HUES64 (cell line): ENCODE measurements at regions not wholly inside any gene's neighbourhood (a gene's known extent, or its start where the extent isn't known, plus 50 kb on each side); places are given as distances from the start of the nearest gene placed in this dataset.

Source experiments
- H3K27ac ChIP-seq: 2 replicates; pipeline ENCODE4 v1.7.0; 2013; ENCODE audit warnings: low read depth, low read length, inconsistent platforms
- H3K27me3 ChIP-seq: 2 replicates; pipeline ENCODE4 v1.6.1; 2013; ENCODE audit warnings: mild to moderate bottlenecking, low read length; ENCODE audit not compliant: insufficient read depth
- H3K36me3 ChIP-seq: 2 replicates; pipeline ENCODE4 v1.6.1; 2013; ENCODE audit warnings: mild to moderate bottlenecking, low read length; ENCODE audit not compliant: insufficient read depth
- H3K4me1 ChIP-seq: 2 replicates; pipeline ENCODE4 v1.6.1; 2013; ENCODE audit warnings: mild to moderate bottlenecking, low read length, moderate library complexity; ENCODE audit not compliant: insufficient read depth
- H3K4me3 ChIP-seq: 2 replicates; pipeline ENCODE4 v1.5.1; 2013; ENCODE audit warnings: mild to moderate bottlenecking, low read length, moderate library complexity
- H3K9ac ChIP-seq: 2 replicates; pipeline ENCODE4 v1.6.1; 2013; ENCODE audit warnings: mild to moderate bottlenecking, low read depth, low read length
- H3K9me3 ChIP-seq: 2 replicates; pipeline ENCODE4 v1.6.1; 2013; ENCODE audit warnings: low read depth, low read length; ENCODE audit not compliant: insufficient read depth
- WGBS: fragments of 150-250, 120-280 bp; methylation state at CpG from one replicate; pipeline ENCODE4 v1.1.7; 2013; ENCODE audit warnings: missing lambda C conversion rate; 5-methylcytosine and 5-hydroxymethylcytosine counted together

GRCh38 chr11:26841818-26842473 lies 120.1 kb upstream of the SLC5A12 start:
- H3K9me3 ChIP-seq: no peaks in the 10 kb centered on the region
- no peaks in the 10 kb centered on the region for H3K36me3 ChIP-seq
- no peak overlapping the region for H3K4me3 ChIP-seq
- no peak overlapping the region for H3K9ac ChIP-seq
- H3K4me1 ChIP-seq: no peaks in the 10 kb centered on the region
- H3K27me3 ChIP-seq: no peaks in the 10 kb centered on the region
- no peak overlapping the region for H3K27ac ChIP-seq
- 92% methylated on average over 2 of the region's 2 CpGs for WGBS

GRCh38 chr11:26842478-26843282 lies 120.8 kb upstream of the SLC5A12 start:
- H3K27ac ChIP-seq: no peak overlapping the region
- no peak overlapping the region for H3K4me3 ChIP-seq
- H3K9me3 ChIP-seq: no peaks in the 10 kb centered on the region
- no peak overlapping the region for H3K9ac ChIP-seq
- no peaks in the 10 kb centered on the region for H3K4me1 ChIP-seq
- H3K36me3 ChIP-seq: no peaks in the 10 kb centered on the region
- no peaks in the 10 kb centered on the region for H3K27me3 ChIP-seq
- WGBS: 94% methylated on average over 1 of the region's 3 CpGs

GRCh38 chr11:26843539-26843938 lies 121.7 kb upstream of the SLC5A12 start:
- WGBS: 85% methylated on average over 2 of the region's 2 CpGs
- no peaks in the 10 kb centered on the region for H3K9me3 ChIP-seq
- no peak overlapping the region for H3K4me3 ChIP-seq
- H3K27me3 ChIP-seq: no peaks in the 10 kb centered on the region
- no peak overlapping the region for H3K27ac ChIP-seq
- H3K9ac ChIP-seq: no peak overlapping the region
- H3K4me1 ChIP-seq: no peaks in the 10 kb centered on the region
- no peaks in the 10 kb centered on the region for H3K36me3 ChIP-seq

DNA sequence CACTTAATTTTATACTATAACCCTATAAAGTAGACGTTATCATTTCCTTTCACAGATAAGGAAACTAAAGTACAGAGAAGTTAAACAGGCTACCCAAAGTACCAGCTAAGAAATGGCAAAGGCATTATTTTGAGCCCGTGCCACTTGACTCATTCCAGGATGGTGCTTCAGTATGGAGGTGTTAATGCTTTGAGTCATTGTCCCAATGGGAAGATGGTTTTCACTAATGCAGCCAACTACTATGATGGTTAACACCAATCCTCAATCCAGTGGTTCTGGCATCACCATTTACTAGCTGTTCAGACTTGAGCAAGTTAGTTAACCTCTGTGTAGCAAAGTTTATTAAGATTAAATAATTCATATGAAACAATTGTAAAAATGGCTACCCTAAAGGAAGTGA lies 123.1 kb upstream of the SLC5A12 start:
- Histone ChIP-seq H3K9me3 (no peaks in the 10 kb centered on the region), H3K27me3 (no peaks in the 10 kb centered on the region), H3K36me3 (no peaks in the 10 kb centered on the region), H3K4me1 (no peaks in the 10 kb centered on the region), H3K9ac (no peak overlapping the region), H3K27ac (no peak overlapping the region), H3K4me3 (no peak overlapping the region)
- WGBS: 88% methylated on average over 2 of the region's 2 CpGs

- H3K27ac ChIP-seq: no peak overlapping the region
- no peak overlapping the region for H3K9ac ChIP-seq
- peaks cover 6% of the 10 kb centered on the region for H3K4me1 ChIP-seq
- no peak overlapping the region for H3K4me3 ChIP-seq
- 88% methylated on average over 2 of the region's 2 CpGs for WGBS
- no peaks in the 10 kb centered on the region for H3K27me3 ChIP-seq
- H3K9me3 ChIP-seq: no peaks in the 10 kb centered on the region
- H3K36me3 ChIP-seq: no peaks in the 10 kb centered on the region
These were observed 124.4 kb upstream of the SLC5A12 start for GRCh38 chr11:26846227-26846626.

- H3K4me3 ChIP-seq: no peak overlapping the region
- no peaks in the 10 kb centered on the region for H3K9me3 ChIP-seq
- 95% methylated on average over 3 of the region's 3 CpGs for WGBS
- H3K27ac ChIP-seq: no peak overlapping the region
- H3K9ac ChIP-seq: no peak overlapping the region
- no peaks in the 10 kb centered on the region for H3K27me3 ChIP-seq
- peaks cover 15% of the 10 kb centered on the region for H3K4me1 ChIP-seq
- H3K36me3 ChIP-seq: no peaks in the 10 kb centered on the region
These were observed 125.6 kb upstream of the SLC5A12 start for GRCh38 chr11:26847459-26847858.

GRCh38 chr11:26847977-26848376 lies 126.1 kb upstream of the SLC5A12 start:
- 87% methylated on average over 1 of the region's 1 CpG for WGBS
- H3K27ac ChIP-seq: no peak overlapping the region

DNA sequence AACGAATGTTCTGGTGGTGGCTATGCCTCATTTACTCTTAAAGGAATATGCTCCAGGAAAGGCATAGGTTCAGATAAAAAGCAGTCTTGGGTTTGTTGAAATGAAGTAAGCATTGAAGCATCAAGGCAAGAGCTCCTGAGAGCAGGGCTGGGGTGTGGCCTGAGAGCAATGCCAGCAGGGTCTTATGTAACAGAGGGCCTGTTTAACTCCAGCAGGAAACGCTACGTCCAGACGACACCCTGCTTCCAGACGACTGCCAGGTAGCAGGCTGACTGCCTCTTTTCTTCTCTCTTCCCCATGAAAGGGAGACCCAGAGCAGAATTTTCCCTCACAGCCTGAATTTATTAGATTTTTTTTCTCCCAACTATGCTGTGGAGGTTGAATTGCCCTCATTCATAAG lies 127.2 kb upstream of the SLC5A12 start:
- H3K4me1 ChIP-seq: peaks cover 15% of the 10 kb centered on the region
- no peak overlapping the region for H3K4me3 ChIP-seq
- H3K9ac ChIP-seq: no peak overlapping the region
- no peaks in the 10 kb centered on the region for H3K36me3 ChIP-seq
- 88% methylated on average over 5 of the region's 5 CpGs for WGBS
- no peak overlapping the region for H3K27ac ChIP-seq
- no peaks in the 10 kb centered on the region for H3K27me3 ChIP-seq
- no peaks in the 10 kb centered on the region for H3K9me3 ChIP-seq

More at GRCh38 chr11:26847977-26848376, 126.1 kb upstream of the SLC5A12 start:
- no peaks in the 10 kb centered on the region for H3K36me3 ChIP-seq
- peaks cover 15% of the 10 kb centered on the region for H3K4me1 ChIP-seq
- no peaks in the 10 kb centered on the region for H3K9me3 ChIP-seq
- no peak overlapping the region for H3K9ac ChIP-seq
- H3K27me3 ChIP-seq: no peaks in the 10 kb centered on the region
- H3K4me3 ChIP-seq: no peak overlapping the region

- no peak overlapping the region for H3K9ac ChIP-seq
- H3K27ac ChIP-seq: no peak overlapping the region
- no peaks in the 10 kb centered on the region for H3K9me3 ChIP-seq
- WGBS: 96% methylated on average over 3 of the region's 3 CpGs
- peaks cover 15% of the 10 kb centered on the region for H3K4me1 ChIP-seq
- no peaks in the 10 kb centered on the region for H3K27me3 ChIP-seq
- H3K4me3 ChIP-seq: no peak overlapping the region
- H3K36me3 ChIP-seq: no peaks in the 10 kb centered on the region
These were observed 129.4 kb upstream of the SLC5A12 start for GRCh38 chr11:26851291-26851690.

DNA sequence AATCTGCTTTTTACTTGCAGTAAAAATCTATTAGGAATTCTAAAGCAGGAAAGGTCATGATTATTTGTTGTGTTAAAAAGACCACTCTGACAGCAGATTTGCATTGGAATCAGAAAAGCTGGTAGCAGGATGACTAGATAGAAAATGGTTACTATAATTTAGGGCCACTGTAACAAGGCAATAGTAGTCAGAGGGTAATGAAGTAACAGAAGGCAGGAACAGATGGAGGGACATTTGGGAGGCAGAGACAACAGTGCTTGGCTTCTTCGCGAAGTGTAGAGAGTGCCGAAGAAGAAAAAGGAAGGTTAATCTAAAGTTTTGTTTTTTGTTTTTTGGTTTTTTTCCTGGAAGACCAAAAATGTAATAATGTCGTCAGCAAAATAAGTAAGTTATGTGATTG lies 129.8 kb upstream of the SLC5A12 start:
- Histone ChIP-seq H3K27ac (no peak overlapping the region), H3K4me3 (no peak overlapping the region)
- WGBS: 94% methylated on average over 4 of the region's 4 CpGs

GRCh38 chr11:26858098-26858497 lies 135.8 kb upstream of the FIBIN start:
- no peaks in the 10 kb centered on the region for H3K36me3 ChIP-seq
- H3K4me3 ChIP-seq: no peak overlapping the region
- no peaks in the 10 kb centered on the region for H3K4me1 ChIP-seq
- H3K27me3 ChIP-seq: no peaks in the 10 kb centered on the region
- no peak overlapping the region for H3K27ac ChIP-seq
- H3K9ac ChIP-seq: no peak overlapping the region
- no peaks in the 10 kb centered on the region for H3K9me3 ChIP-seq

More for the DNA sequence above, 129.8 kb upstream of the SLC5A12 start:
- Histone ChIP-seq H3K4me1 (peaks cover 15% of the 10 kb centered on the region), H3K9me3 (no peaks in the 10 kb centered on the region), H3K9ac (no peak overlapping the region), H3K36me3 (no peaks in the 10 kb centered on the region), H3K27me3 (no peaks in the 10 kb centered on the region)
